C4-2B (cell line): ENCODE measurements at regions not wholly inside any gene's neighbourhood (a gene's known extent, or its start where the extent isn't known, plus 50 kb on each side); places are given as distances from the start of the nearest gene placed in this dataset.

ENCODE experiments used
- H3K27ac ChIP-seq: fragments of 450-650 bp; 2 replicates; pipeline ENCODE4 v1.5.1; 2017
- ZFX ChIP-seq: fragments of 450-650 bp; IDR thresholded peaks from 2 replicates; pipeline ENCODE4 v1.6.1; 2017
- TF ChIP-seq, protein P1 (sequence below): fragments of 450-650 bp; conservative IDR thresholded peaks from 2 replicates; pipeline ENCODE4 v1.5.1; 2017; ENCODE audit warnings: mild to moderate bottlenecking

DNA sequence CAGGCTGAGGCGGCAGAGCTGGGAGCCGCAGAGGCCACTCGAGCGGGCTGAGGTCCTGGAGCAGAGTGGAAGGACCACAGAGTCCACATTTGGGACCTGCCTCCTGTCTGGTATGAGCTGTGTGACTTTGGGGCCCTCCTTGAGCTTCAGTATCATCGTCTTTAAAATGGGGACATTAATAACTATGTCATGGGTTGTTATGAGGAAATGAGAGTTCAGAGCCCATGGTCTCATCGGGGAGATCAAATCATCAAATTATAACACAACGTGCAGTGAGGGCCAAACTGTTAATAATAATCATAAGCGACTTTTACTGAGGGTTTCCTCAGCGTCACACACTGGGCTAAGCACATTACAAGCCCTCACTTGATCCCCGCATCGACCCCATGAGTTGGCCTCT, 49.9 kb upstream of the CCDC167 start:
- TF ChIP-seq ZFX, result no peak
- TF ChIP-seq, protein P1, sequence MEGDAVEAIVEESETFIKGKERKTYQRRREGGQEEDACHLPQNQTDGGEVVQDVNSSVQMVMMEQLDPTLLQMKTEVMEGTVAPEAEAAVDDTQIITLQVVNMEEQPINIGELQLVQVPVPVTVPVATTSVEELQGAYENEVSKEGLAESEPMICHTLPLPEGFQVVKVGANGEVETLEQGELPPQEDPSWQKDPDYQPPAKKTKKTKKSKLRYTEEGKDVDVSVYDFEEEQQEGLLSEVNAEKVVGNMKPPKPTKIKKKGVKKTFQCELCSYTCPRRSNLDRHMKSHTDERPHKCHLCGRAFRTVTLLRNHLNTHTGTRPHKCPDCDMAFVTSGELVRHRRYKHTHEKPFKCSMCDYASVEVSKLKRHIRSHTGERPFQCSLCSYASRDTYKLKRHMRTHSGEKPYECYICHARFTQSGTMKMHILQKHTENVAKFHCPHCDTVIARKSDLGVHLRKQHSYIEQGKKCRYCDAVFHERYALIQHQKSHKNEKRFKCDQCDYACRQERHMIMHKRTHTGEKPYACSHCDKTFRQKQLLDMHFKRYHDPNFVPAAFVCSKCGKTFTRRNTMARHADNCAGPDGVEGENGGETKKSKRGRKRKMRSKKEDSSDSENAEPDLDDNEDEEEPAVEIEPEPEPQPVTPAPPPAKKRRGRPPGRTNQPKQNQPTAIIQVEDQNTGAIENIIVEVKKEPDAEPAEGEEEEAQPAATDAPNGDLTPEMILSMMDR, result no peak
- H3K27ac ChIP-seq, result no peak overlapping the region
